Sigmoid colon (tissue), 6 donors: ENCODE measurements at regions not wholly inside any gene's neighbourhood (a gene's known extent, or its start where the extent isn't known, plus 50 kb on each side); places are given as distances from the start of the nearest gene placed in this dataset.
"Not testable (repeated sequence)": the region's sequence is repeated elsewhere in the genome, so short reads cannot be mapped to it uniquely, and the experiment has no call there.

Experiments used
- DNase-seq: peaks from one replicate; pipeline ENCODE4 v3.0.0-alpha.2; 2019
- H3K27ac ChIP-seq, 4 donors: fragments of 200-600 bp; sonication (generic); one replicate each; pipeline ENCODE4 v1.5.1; 2016 to 2019; ENCODE audit warnings: mild to moderate bottlenecking in 1 of 4
- H3K27me3 ChIP-seq, 3 donors: fragments of 200-600 bp; sonication (generic); one replicate each; pipeline ENCODE4 v1.5.1; 2019; ENCODE audit warnings: mild to moderate bottlenecking in 1 of 3
- H3K36me3 ChIP-seq, 4 donors: fragments of 200-600 bp; sonication (generic); one replicate each; pipeline ENCODE4 v1.5.1; 2016 to 2019
- H3K4me1 ChIP-seq, 4 donors: fragments of 200-600 bp; sonication (generic); one replicate each; pipeline ENCODE4 v1.5.1; 2017 to 2019
- H3K4me3 ChIP-seq, 4 donors: fragments of 200-600 bp; sonication (generic); one replicate each; pipeline ENCODE4 v1.5.1; 2017 to 2019; ENCODE audit warnings: mild to moderate bottlenecking in 2 of 4, moderate library complexity in 1 of 4
- H3K9me3 ChIP-seq, 4 donors: fragments of 200-600 bp in 3 of 4; sonication (generic) in 3 of 4; one replicate each; pipeline versions ENCODE4 v1.5.1 to v1.6.1; 2013 to 2019
- CTCF ChIP-seq, 4 experiments: fragments of 450-650 bp in 3 of 4; fragments of 200-600 bp in 1 of 4; IDR thresholded peaks; one replicate each; pipeline ENCODE4 v1.5.1; 2016 to 2019; ENCODE audit warnings: antibody characterized with exemption in 4 of 4, mild to moderate bottlenecking in 3 of 4, moderate library complexity in 2 of 4
- EP300 ChIP-seq, 4 donors: sonication (generic); formaldehyde crosslinking; IDR thresholded peaks; one replicate each; pipeline ENCODE4 v1.6.1; 2017; ENCODE audit warnings: antibody characterized with exemption in 4 of 4
- POLR2A ChIP-seq, 2 donors: fragments of 450-650 bp; IDR thresholded peaks; one replicate each; pipeline ENCODE4 v1.6.1; 2016; ENCODE audit warnings: antibody characterized with exemption in 2 of 2, mild to moderate bottlenecking in 2 of 2, moderate library complexity in 2 of 2
- POLR2AphosphoS5 ChIP-seq, 4 donors: sonication (generic); formaldehyde crosslinking; IDR thresholded peaks; one replicate each; pipeline ENCODE4 v1.6.1; 2017; ENCODE audit warnings: antibody characterized with exemption in 4 of 4
- WGBS, 2 donors: extraction: QIAGEN DNeasy Blood & Tissue Kit; methylation state at CpG; one replicate each; pipeline ENCODE4 v1.1.7; 2013; 5-methylcytosine and 5-hydroxymethylcytosine counted together
- intact Hi-C: fragments of 100-400 bp; cut with DNase I; formaldehyde crosslinking; loops from one replicate; pipeline ENCODE4 v1.15.1; 2023
- donor health status: healthy with polysubstance abuse.
- donor health status: healthy.

GRCh38 chr6:80517525-80517924, 411.1 kb downstream of the BCKDHB start:
- H3K4me3 ChIP-seq: no peak overlapping the region
- 68 to 88% methylated on average over 2 of the region's 2 CpGs for WGBS, 2 donors
- no peaks in the 10 kb centered on the region for H3K9me3 ChIP-seq
- H3K4me1 ChIP-seq: peaks cover 0 to 20% (median 14%) of the 10 kb centered on the region in 4 donors
- no peaks in the 10 kb centered on the region for H3K27me3 ChIP-seq
- intact Hi-C loops: no loop called here
- H3K36me3 ChIP-seq: no peaks in the 10 kb centered on the region
- no peak for DNase-seq
- H3K27ac ChIP-seq: no peak overlapping the region
- no peak for TF ChIP-seq EP300 (IDR thresholded peaks at IDR 0.05)
- no peak for TF ChIP-seq CTCF (IDR thresholded peaks at IDR 0.05)

- intact Hi-C loops, H3K4me1 ChIP-seq, H3K9me3 ChIP-seq, H3K4me3 ChIP-seq, H3K36me3 ChIP-seq, H3K27ac ChIP-seq, H3K27me3 ChIP-seq, DNase-seq: not testable (repeated sequence)
- WGBS, 2 donors: 94 to 95% methylated on average over 1 of the region's 1 CpG
Observed at GRCh38 chr6:80510521-80510920, 404.1 kb downstream of the BCKDHB start.

- no peaks in the 10 kb centered on the region for H3K9me3 ChIP-seq
- no peak overlapping the region for H3K4me3 ChIP-seq
- H3K4me1 ChIP-seq: no peaks in the 10 kb centered on the region
- no peaks in the 10 kb centered on the region for H3K36me3 ChIP-seq
- no peak for DNase-seq
- intact Hi-C loops: no loop called here
- no peaks in the 10 kb centered on the region for H3K27me3 ChIP-seq
- no peak overlapping the region for H3K27ac ChIP-seq
- TF ChIP-seq POLR2A (IDR thresholded peaks at IDR 0.05) (no peak), EP300 (IDR thresholded peaks at IDR 0.05) (no peak), POLR2AphosphoS5 (IDR thresholded peaks at IDR 0.05) (no peak), CTCF (IDR thresholded peaks at IDR 0.05) (no peak)
Observed at GRCh38 chr6:80508885-80509630, 402.6 kb downstream of the BCKDHB start.

- 68 to 83% methylated on average over 3 of the region's 3 CpGs for WGBS, 2 donors
- DNase-seq: no peak
- H3K9me3 ChIP-seq: no peaks in the 10 kb centered on the region
- no peak for TF ChIP-seq CTCF (IDR thresholded peaks at IDR 0.05)
- TF ChIP-seq POLR2AphosphoS5 (IDR thresholded peaks at IDR 0.05): no peak
- TF ChIP-seq POLR2A (IDR thresholded peaks at IDR 0.05): no peak
- TF ChIP-seq EP300 (IDR thresholded peaks at IDR 0.05): no peak
- no peaks in the 10 kb centered on the region for H3K36me3 ChIP-seq
- peaks cover 0 to 4% (median 2%) of the 10 kb centered on the region in 4 donors for H3K4me1 ChIP-seq
- intact Hi-C loops: no loop called here
- H3K27me3 ChIP-seq: no peaks in the 10 kb centered on the region
- H3K4me3 ChIP-seq: no peak overlapping the region
- H3K27ac ChIP-seq: no peak overlapping the region
Observed at GRCh38 chr6:80504882-80505281, 398.4 kb downstream of the BCKDHB start.

- H3K4me1 ChIP-seq: peaks cover 0 to 4% (median 2%) of the 10 kb centered on the region in 4 donors
- no peaks in the 10 kb centered on the region for H3K27me3 ChIP-seq
- no peak for TF ChIP-seq POLR2AphosphoS5 (IDR thresholded peaks at IDR 0.05)
- TF ChIP-seq EP300 (IDR thresholded peaks at IDR 0.05): no peak
- TF ChIP-seq POLR2A (IDR thresholded peaks at IDR 0.05): no peak
- no peak for TF ChIP-seq CTCF (IDR thresholded peaks at IDR 0.05)
- DNase-seq: no peak
- H3K4me3 ChIP-seq: no peak overlapping the region
- H3K9me3 ChIP-seq: no peaks in the 10 kb centered on the region
- no peak overlapping the region for H3K27ac ChIP-seq
- H3K36me3 ChIP-seq: no peaks in the 10 kb centered on the region
- intact Hi-C loops: no loop called here
- WGBS, 2 donors: 71 to 82% methylated on average over 2 of the region's 2 CpGs
Observed at GRCh38 chr6:80503660-80504059, 397.2 kb downstream of the BCKDHB start.
